NCI-H146 treated with DMSO at 0.1 percent for 48 hours (cell line): ENCODE measurements at regions not wholly inside any gene's neighbourhood (a gene's known extent, or its start where the extent isn't known, plus 50 kb on each side); places are given as distances from the start of the nearest gene placed in this dataset.

Source experiments
- DNase-seq: peaks from one replicate; lab custom pipeline; 2025; ENCODE audit not compliant: unreplicated experiment; lab: John Stamatoyannopoulos, UW

DNA sequence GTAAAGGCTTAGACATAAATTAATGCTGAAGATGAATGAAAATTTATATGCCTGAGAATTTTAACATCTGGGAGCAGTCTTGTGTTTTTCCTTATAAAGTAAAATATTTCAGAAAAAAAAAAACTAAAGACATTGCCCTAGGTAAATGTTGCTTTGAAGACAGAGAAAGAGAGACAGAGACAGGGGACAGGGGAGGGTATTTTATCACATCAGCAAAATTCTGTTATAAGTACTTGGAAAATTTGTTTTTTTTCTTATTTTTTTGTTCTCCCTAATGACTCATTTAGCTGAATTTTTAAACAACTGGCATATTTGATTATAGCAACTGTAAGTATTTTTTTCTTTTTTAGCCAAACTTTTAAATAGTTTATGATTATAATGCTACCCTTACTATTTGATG is 1540.6 kb upstream of the GBE1 start:
- DNase-seq, result no peak

- DNase-seq, result no peak
These were observed 1556.2 kb upstream of the GBE1 start for GRCh38 chr3:83317605-83318004.

- no peak for DNase-seq
These were observed 1559.3 kb upstream of the GBE1 start for GRCh38 chr3:83320726-83321125.

GRCh38 chr3:83321457-83321856 is 1560.0 kb upstream of the GBE1 start:
- no peak for DNase-seq

GRCh38 chr3:83321891-83322290 is 1560.4 kb upstream of the GBE1 start:
- DNase-seq, result no peak

GRCh38 chr3:83354205-83354604 is 1592.8 kb upstream of the GBE1 start:
- no peak for DNase-seq

DNA sequence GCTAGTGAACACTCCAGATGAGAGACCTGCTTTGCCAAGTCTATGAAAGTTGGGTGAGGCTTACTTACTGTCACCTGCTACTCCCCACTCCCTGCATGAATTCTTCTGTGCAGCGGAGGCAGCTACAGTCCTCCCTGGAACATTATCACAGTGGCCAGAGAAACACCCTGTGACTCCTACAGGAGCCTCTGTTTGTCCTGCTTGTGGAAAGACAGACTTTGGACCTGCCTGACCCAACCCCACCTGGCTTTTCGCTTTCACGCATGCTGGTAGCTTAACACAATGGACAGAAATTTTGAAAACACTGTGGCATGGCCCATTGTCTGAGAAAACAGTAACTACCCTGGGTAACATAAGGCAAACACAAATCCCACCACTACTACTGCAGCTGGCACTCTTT is 1565.5 kb upstream of the CADM2 start:
- no peak for DNase-seq

DNA sequence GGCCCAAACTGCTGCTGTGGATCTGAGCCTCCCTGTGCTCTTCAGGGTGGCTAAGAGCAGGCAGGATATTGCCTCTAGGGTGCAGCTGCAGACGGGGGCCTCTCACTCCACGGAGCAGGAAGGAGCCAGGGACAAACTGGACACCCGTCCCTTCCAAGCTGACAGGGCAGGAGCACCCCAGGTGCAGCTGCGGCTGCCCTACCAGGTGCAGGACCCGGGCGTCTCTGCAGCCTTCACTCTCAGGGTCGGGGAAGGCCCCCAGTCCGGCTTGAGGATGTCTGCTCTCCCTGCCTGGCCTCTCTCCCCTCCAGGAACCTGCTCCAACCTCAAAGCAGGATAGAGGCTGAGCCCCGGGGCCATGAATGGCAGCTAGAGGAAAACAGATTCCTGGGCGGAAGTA is 1554.9 kb upstream of the CADM2 start:
- no peak for DNase-seq

GRCh38 chr3:83426300-83426699 is 1532.5 kb upstream of the CADM2 start:
- DNase-seq, result no peak

- peak; percentile 12 for DNase-seq
These were observed 1523.8 kb upstream of the CADM2 start for GRCh38 chr3:83434880-83435587.

DNA sequence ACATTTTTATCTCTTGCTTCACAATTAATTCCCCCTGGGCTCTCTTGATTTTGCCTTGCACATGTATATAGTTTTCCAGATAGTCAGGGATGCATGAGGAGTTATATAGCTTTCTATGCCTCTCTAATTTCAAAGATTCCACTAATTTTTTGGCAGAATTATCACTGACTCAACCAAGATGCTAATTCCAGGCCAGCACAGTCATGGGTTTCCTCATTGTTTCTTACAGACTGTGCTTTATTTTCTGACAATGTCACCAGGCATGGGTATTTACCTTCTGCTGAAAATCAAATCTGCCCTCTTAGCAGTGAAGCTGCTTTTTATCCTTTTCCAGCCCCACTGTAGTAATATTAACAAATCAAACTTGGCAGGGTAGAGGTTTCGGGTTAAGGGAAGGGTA is 1520.6 kb upstream of the CADM2 start:
- no peak for DNase-seq

- DNase-seq, result no peak
These were observed 1505.7 kb upstream of the CADM2 start for GRCh38 chr3:83453056-83453455.

DNA sequence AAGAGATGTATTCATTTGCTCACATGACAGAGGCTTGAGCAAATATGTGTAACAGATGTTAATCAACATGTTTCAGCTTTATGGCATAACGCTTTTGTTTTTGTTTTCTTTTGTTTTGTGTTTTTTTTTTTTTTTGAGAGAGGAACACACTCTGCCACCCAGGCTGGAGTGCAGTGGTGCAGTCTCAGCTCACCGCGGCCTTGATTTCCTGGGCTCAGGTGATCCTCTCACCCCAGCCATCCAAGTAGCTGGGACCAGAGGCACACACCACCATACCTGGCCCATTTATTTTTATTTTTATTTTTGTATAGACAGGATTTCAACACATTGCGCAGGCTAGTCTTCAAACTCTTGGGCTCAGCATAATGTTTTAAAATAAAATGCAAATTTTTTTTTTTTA is 1504.4 kb upstream of the CADM2 start:
- no peak for DNase-seq

GRCh38 chr3:83457551-83457950 is 1501.2 kb upstream of the CADM2 start:
- DNase-seq, result no peak

- no peak for DNase-seq
These were observed 1498.7 kb upstream of the CADM2 start for GRCh38 chr3:83460052-83460451.

DNA sequence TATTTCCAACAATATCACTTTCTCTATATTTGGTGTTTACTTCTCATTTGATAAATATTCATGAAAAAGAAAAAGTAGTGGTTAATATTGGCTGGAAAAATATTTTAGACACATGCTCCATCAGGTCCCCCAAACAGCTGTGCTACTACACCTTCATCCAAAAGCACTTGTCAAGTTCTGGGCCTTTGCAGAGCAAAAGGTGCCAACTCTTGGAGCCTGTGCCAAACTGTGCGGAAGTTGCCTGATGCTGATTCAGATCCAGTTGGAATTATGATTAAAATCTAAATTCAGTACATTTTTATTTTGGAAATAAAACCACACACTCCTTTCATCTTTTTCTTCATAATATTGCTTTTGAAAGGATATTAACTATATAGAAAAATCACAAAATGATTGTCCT is 1497.4 kb upstream of the CADM2 start:
- DNase-seq, result no peak

DNA sequence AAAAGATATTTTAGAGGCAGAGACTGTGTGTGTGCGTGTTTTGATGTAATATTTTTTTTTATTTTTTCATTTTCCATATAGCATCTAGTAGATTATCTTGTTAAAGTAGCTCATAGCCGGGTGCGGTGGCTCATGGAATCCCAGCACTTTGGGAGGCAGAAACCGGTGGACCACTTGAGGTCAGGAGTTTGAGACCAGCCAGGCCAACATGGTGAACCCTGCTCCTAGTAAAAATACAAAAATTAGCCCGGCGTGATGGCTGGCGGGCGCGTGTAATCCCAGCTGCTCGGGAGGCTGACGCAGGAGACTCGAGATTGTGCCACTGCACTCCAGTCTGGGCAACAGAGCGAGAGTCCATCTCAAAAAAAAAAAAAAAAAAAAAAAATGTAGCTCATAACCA is 1481.2 kb upstream of the CADM2 start:
- DNase-seq, result no peak

DNA sequence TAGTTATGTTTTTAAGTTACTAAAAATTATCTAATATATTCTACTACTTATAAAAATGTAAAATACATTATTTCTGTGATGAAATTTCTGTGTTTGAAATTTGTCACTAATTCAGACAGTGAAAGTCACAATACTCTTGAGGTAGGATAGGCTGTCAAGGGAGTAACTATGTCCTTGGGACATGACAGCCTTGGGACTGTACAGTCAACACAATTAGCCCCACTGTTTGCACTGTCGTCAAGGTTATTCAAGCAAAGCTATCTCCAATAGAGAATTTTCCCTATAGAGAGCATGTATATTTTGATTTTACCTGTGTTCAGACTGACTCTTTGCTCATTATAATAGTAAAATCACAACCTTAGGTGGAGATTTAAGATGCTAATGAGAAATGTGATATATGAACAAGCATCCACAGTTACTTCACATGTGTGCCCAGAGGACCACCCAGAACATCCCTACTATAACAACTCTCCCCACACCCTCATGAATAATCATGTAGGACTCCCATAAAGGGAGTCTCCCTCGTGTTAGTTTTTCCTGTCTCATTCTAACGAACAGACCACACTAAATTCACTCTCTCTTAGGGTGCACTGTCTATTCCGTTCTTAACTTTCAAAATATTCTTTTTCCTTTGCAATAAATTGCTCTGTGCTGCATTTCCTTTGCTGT is 1476.3 kb upstream of the CADM2 start:
- no peak for DNase-seq

- DNase-seq, result no peak
These were observed 1462.3 kb upstream of the CADM2 start for GRCh38 chr3:83496462-83496861.

- DNase-seq, result no peak
These were observed 1460.3 kb upstream of the CADM2 start for GRCh38 chr3:83498361-83499016.

- no peak for DNase-seq
These were observed 1458.4 kb upstream of the CADM2 start for GRCh38 chr3:83500422-83500821.

DNA sequence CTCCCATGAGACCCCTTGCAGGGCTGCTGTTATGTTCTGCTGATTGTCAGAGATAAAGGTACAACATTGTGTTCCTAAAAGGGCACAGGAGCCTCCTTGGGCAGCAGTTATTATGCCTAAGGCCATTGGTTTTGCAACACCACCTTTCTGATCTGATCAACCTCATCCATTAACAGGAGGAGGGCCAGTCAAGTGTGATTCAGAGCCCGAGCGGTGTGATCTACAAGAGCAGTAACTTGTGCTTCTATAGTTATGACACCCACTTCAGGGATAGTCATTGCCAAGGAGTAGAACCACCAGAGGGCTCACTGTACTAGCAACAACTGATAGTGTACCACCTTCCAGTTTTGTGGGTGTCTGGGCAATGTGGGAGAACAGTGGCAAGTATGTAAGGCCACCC is 1457.9 kb upstream of the CADM2 start:
- DNase-seq, result no peak
